Hepatocyte (in vitro differentiated cells): ENCODE measurements at regions not wholly inside any gene's neighbourhood (a gene's known extent, or its start where the extent isn't known, plus 50 kb on each side); places are given as distances from the start of the nearest gene placed in this dataset.

Experiments used
- CTCF ChIP-seq: fragments of 200-600 bp; sonication (generic); IDR thresholded peaks from 2 replicates; pipeline ENCODE4 v1.5.1; 2016; ENCODE audit warnings: antibody characterized with exemption, mild to moderate bottlenecking; ENCODE audit not compliant: poor library complexity
- EZH2 ChIP-seq: fragments of 200-600 bp; sonication (generic); IDR thresholded peaks from 2 replicates; pipeline ENCODE4 v1.6.1; 2016; ENCODE audit warnings: antibody characterized with exemption, mild to moderate bottlenecking, borderline replicate concordance
- EZH2phosphoT487 ChIP-seq: fragments of 200-600 bp; sonication (generic); IDR thresholded peaks from one replicate; pipeline ENCODE4 v1.6.1; 2018; ENCODE audit warnings: antibody characterized with exemption, mild to moderate bottlenecking, low read depth, moderate library complexity; ENCODE audit not compliant: unreplicated experiment, severe bottlenecking

DNA sequence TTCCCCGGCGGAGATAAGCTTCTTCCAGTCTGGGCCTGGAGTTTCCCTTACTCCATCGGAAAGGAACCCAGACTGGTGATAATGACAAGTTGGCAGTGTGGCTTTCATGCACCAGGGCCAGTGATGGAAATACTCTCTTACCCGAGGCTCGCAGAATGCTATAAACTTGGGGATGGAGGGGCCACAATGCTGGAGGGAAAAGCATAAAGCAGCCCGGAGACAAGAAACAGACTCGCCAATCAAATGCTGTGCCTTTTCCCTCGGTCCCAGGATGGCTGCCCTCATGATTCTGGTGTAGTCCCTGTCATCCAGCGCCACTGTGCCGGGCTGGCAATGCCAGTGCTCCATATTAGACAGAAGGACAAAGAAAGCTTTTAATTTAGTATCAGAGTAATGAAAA lies 325.6 kb downstream of the THBS2 start:
- TF ChIP-seq CTCF (no peak), EZH2 (no peak), EZH2phosphoT487 (no peak)
